HepG2 (cell line): ENCODE measurements at regions not wholly inside any gene's neighbourhood (a gene's known extent, or its start where the extent isn't known, plus 50 kb on each side); places are given as distances from the start of the nearest gene placed in this dataset.

Experiments used
- ATAC-seq: fragments of 200-7000 bp; cut with Tn5 transposase; 3 replicates; pipeline ENCODE4 v1.9.1; 2020; ENCODE audit warnings: mild to moderate bottlenecking, moderate library complexity
- BruUV-seq: library from RNA; stranded (reverse); fragments of 400-500 nt; replicated peaks from 2 replicates; lab custom pipeline; 2021; lab: Mats Ljungman, UMichigan
- CTCF ChIA-PET: fragments of 300-600 bp; formaldehyde crosslinking; extraction: SDS; loops from one replicate; lab custom pipeline; 2021; ENCODE audit warnings: low total read pairs, inconsistent platforms, low intra/inter-chr PET ratio; lab: Yijun Ruan, JAX
- POLR2A ChIA-PET: fragments of 350-600 bp; sonication (Branson Sonifier 250); formaldehyde crosslinking; loops from one replicate; lab custom pipeline; 2020; ENCODE audit warnings: antibody characterized with exemption, inconsistent platforms; lab: Yijun Ruan, JAX
- DNase-seq: peaks from one replicate; pipeline ENCODE4 v3.0.0-alpha.2; 2015; ENCODE audit warnings: low spot score
- FAIRE-seq: peaks from 3 replicates; lab custom pipeline; 2011; peaks lifted over from hg19 to GRCh38; lab: Jason Lieb, UNC
- H2AFZ ChIP-seq: one replicate; pipeline ENCODE4 v1.6.1; 2011; ENCODE audit warnings: low read length, inconsistent platforms
- H3K27ac ChIP-seq: fragments of 300-600 bp; 3 replicates; pipeline ENCODE4 v1.8.0; 2011; ENCODE audit warnings: mixed run types, mild to moderate bottlenecking, mixed read lengths, low read length, inconsistent platforms; ENCODE audit not compliant: insufficient read depth; ENCODE audit errors: extremely low read length
- H3K27me3 ChIP-seq, 2 experiments: fragments of 200-600 bp in 1 of 2; 2 replicates in 1 of 2; 3 replicates in 1 of 2; pipeline versions ENCODE4 v1.6.0 to v1.8.0; 2011; ENCODE audit warnings: low read length in 2 of 2, mild to moderate bottlenecking in 2 of 2, moderate library complexity in 2 of 2, inconsistent platforms in 1 of 2; ENCODE audit not compliant: insufficient read depth in 2 of 2, control insufficient read depth in 1 of 2
- H3K36me3 ChIP-seq, 2 experiments: fragments of 200-600 bp in 1 of 2; replicated peaks in 1 of 2; 2 replicates in 1 of 2; 3 replicates in 1 of 2; pipeline versions ENCODE4 v1.5.1 to v1.8.0; 2011; ENCODE audit warnings: low read length in 2 of 2, inconsistent platforms in 1 of 2; ENCODE audit not compliant: insufficient read depth in 2 of 2, control insufficient read depth in 1 of 2
- H3K4me1 ChIP-seq: 2 replicates; pipeline ENCODE4 v1.5.1; 2012; ENCODE audit warnings: low read length, inconsistent platforms; ENCODE audit not compliant: insufficient read depth
- H3K4me2 ChIP-seq: 2 replicates; pipeline ENCODE4 v1.6.0; 2011; ENCODE audit warnings: low read depth, low read length, inconsistent platforms
- H3K4me3 ChIP-seq, 3 experiments: fragments of 200-600 bp in 1 of 3; sonication (generic), shearing (Covaris generic) in 1 of 3; replicated peaks in 1 of 3; 2 replicates each; pipeline ENCODE4 v1.5.1; 2011 to 2016; ENCODE audit warnings: low read length in 3 of 3, inconsistent platforms in 2 of 3, low read depth in 2 of 3, mild to moderate bottlenecking in 2 of 3, control low read depth in 1 of 3, mixed read lengths in 1 of 3; ENCODE audit not compliant: insufficient read depth in 1 of 3
- H3K79me2 ChIP-seq: one replicate; pipeline ENCODE4 v1.6.1; 2011; ENCODE audit warnings: low read length, inconsistent platforms; ENCODE audit not compliant: insufficient read depth
- H3K9ac ChIP-seq: 2 replicates; pipeline ENCODE4 v1.6.0; 2011; ENCODE audit warnings: mild to moderate bottlenecking, low read depth, low read length, inconsistent platforms; ENCODE audit not compliant: insufficient read depth
- H3K9me3 ChIP-seq: 2 replicates; pipeline ENCODE4 v1.5.1; 2012; ENCODE audit warnings: mild to moderate bottlenecking, low read length
- H4K20me1 ChIP-seq: 2 replicates; pipeline ENCODE4 v1.6.0; 2011; ENCODE audit warnings: inconsistent platforms, mild to moderate bottlenecking, low read length, moderate library complexity; ENCODE audit not compliant: insufficient read depth
- CREB1 ChIP-seq, 2 experiments: fragments of 450-650 bp in 1 of 2; IDR thresholded peaks; 2 replicates each; pipeline ENCODE4 v1.6.1; 2016 to 2017; ENCODE audit warnings: control low read depth in 1 of 2, mild to moderate bottlenecking in 1 of 2, missing compliant biosample characterization in 1 of 2, missing genetic modification characterization in 1 of 2
- ELF1 ChIP-seq: sonication (generic); formaldehyde crosslinking; IDR thresholded peaks from 2 replicates; pipeline ENCODE4 v1.4.0; 2020; ENCODE audit warnings: missing genetic modification reagents
- EZH2 ChIP-seq: conservative IDR thresholded peaks from 2 replicates; pipeline ENCODE4 v1.6.1; 2012; ENCODE audit warnings: mild to moderate bottlenecking, low read depth, low read length, moderate library complexity
- GLI4 ChIP-seq: sonication (generic); formaldehyde crosslinking; IDR thresholded peaks from 2 replicates; pipeline ENCODE4 v1.5.1; 2020; ENCODE audit warnings: missing genetic modification reagents, mild to moderate bottlenecking, moderate library complexity, borderline replicate concordance
- MED1 ChIP-seq: sonication (generic); formaldehyde crosslinking; IDR thresholded peaks from 2 replicates; pipeline ENCODE4 v1.4.0; 2020; ENCODE audit warnings: missing genetic modification reagents
- SMAD1 ChIP-seq: sonication (generic); formaldehyde crosslinking; IDR thresholded peaks from 2 replicates; pipeline ENCODE4 v1.4.0; 2020; ENCODE audit warnings: missing genetic modification reagents, low read depth, mild to moderate bottlenecking, borderline replicate concordance
- TAF1 ChIP-seq: sonication (generic); formaldehyde crosslinking; IDR thresholded peaks from 2 replicates; pipeline ENCODE4 v1.4.0; 2020; ENCODE audit warnings: missing genetic modification reagents
- TEAD3 ChIP-seq: optimal IDR thresholded peaks from 2 replicates; pipeline ENCODE3; 2016; ENCODE audit warnings: borderline replicate concordance
- XRCC5 ChIP-seq: fragments of 200-400 bp; formaldehyde crosslinking; optimal IDR thresholded peaks from 2 replicates; pipeline ENCODE3; 2017; ENCODE audit warnings: mild to moderate bottlenecking, low read length
- ZBTB7B ChIP-seq: sonication (generic); formaldehyde crosslinking; IDR thresholded peaks from 2 replicates; pipeline ENCODE4 v1.4.0; 2020; ENCODE audit warnings: missing genetic modification reagents
- ZFP37 ChIP-seq: sonication (generic); formaldehyde crosslinking; IDR thresholded peaks from 2 replicates; pipeline ENCODE4 v1.4.0; 2020; ENCODE audit warnings: missing genetic modification reagents, borderline replicate concordance
- ZNF264 ChIP-seq: sonication (generic); formaldehyde crosslinking; IDR thresholded peaks from 2 replicates; pipeline ENCODE4 v1.4.0; 2020; ENCODE audit warnings: missing genetic modification reagents
- ZNF317 ChIP-seq: sonication (generic); formaldehyde crosslinking; IDR thresholded peaks from 2 replicates; pipeline ENCODE4 v1.5.0; 2020; ENCODE audit warnings: mild to moderate bottlenecking, missing genetic modification reagents
- ZNF510 ChIP-seq: sonication (generic); formaldehyde crosslinking; IDR thresholded peaks from 2 replicates; pipeline ENCODE4 v1.4.0; 2020; ENCODE audit warnings: low read depth, mild to moderate bottlenecking, missing genetic modification reagents
- ZNF550 ChIP-seq: sonication (generic); formaldehyde crosslinking; IDR thresholded peaks from 2 replicates; pipeline ENCODE4 v1.4.0; 2020; ENCODE audit warnings: mild to moderate bottlenecking, missing genetic modification reagents, borderline replicate concordance
- ZNF710 ChIP-seq: sonication (generic); formaldehyde crosslinking; IDR thresholded peaks from 2 replicates; pipeline ENCODE4 v1.5.0; 2020; ENCODE audit warnings: mild to moderate bottlenecking, missing genetic modification reagents, borderline replicate concordance
- WGBS: methylation state at CpG from one replicate; pipeline ENCODE4 v1.1.6; 2017; ENCODE audit warnings: low lambda C conversion rate; 5-methylcytosine and 5-hydroxymethylcytosine counted together
- in situ Hi-C: cut with HindIII; loops from 2 replicates; pipeline ENCODE4 v1.10.0; 2017; ENCODE audit warnings: low pct_unique_long_range_greater_than_20kb; ENCODE audit not compliant: extremely low pct_ligation_motif_present
- intact Hi-C: fragments of 100-400 bp; cut with micrococcal nuclease; formaldehyde crosslinking; loops from one replicate; pipeline ENCODE4 v1.10.0; 2022; ENCODE audit not compliant: unreplicated experiment
- TF ChIP-seq, protein P1 (sequence below): sonication (generic); formaldehyde crosslinking; IDR thresholded peaks from 2 replicates; pipeline ENCODE4 v1.5.1; 2020; ENCODE audit warnings: mild to moderate bottlenecking, moderate library complexity, missing genetic modification reagents
- TF ChIP-seq, protein P2 (sequence below): sonication (generic); formaldehyde crosslinking; conservative IDR thresholded peaks from 2 replicates; pipeline ENCODE4 v1.8.0; 2022; ENCODE audit warnings: mild to moderate bottlenecking, moderate library complexity, missing genetic modification reagents

DNA sequence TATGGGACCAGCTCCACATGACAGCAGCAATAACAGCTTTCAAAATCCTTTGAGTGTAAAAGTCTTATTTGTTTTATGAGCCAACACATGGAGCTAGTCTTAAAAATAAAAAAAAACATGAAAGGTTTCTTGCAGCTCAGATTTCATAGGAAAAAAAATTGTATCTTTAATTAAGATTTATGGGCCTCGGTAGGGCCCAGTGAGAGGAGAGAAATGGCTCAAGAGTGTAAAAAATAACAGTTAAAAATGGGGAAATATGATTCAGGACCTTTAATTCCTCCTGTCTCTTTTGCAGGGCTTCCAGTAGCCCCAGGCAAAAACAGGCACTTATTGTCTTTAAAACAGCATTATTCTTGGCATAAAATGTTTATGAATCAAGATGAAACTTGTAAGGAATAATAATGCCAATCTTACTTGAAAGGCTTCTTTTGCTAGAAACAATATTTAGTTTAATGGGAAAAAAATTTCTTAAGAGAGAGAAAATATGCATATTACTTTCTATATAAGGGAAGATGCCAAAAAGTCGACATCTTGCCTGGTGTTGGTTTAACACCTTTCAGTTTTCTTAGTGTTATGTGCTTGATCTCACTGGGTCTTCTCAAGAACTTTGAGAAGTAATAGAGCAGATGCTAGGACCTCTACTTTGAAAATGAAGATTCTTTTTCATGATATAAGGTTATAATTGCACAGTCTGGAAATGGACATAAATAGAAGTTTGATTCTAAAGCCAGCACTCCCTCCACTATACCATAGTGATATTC, 71.3 kb upstream of the SETBP1 start:
- Histone ChIP-seq H2AFZ (no peak overlapping the region), H3K4me1 (no peaks in the 10 kb centered on the region), H3K27me3 (no peaks in the 10 kb centered on the region), H3K9ac (no peak overlapping the region), H3K79me2 (no peaks in the 10 kb centered on the region), H3K4me2 (no peak overlapping the region), H4K20me1 (no peaks in the 10 kb centered on the region), H3K9me3 (peaks cover 3% of the 10 kb centered on the region; the same call in 1 of the 2 replicates), H3K36me3 (no peaks in the 10 kb centered on the region), H3K27ac (no peak overlapping the region), H3K4me3 (no peak overlapping the region)
- no TSS peak for BruUV-seq
- TF ChIP-seq ELF1 (CRISPR knock-in tag) (no peak), EZH2 (no peak), SMAD1 (CRISPR knock-in tag) (no peak), GLI4 (CRISPR knock-in tag) (no peak), MED1 (CRISPR knock-in tag) (no peak), ZNF550 (CRISPR knock-in tag) (no peak), TEAD3 (no peak), TAF1 (CRISPR knock-in tag) (no peak), ZNF264 (CRISPR knock-in tag) (no peak), XRCC5 (no peak), ZNF510 (no peak), ZNF317 (no peak), CREB1 (IDR thresholded peaks at IDR 0.05) (no peak), CREB1 (CRISPR knock-in tag; IDR thresholded peaks at IDR 0.05) (no peak), ZFP37 (CRISPR knock-in tag) (no peak), ZBTB7B (CRISPR knock-in tag) (no peak), ZNF710 (no peak)
- TF ChIP-seq, protein P1, sequence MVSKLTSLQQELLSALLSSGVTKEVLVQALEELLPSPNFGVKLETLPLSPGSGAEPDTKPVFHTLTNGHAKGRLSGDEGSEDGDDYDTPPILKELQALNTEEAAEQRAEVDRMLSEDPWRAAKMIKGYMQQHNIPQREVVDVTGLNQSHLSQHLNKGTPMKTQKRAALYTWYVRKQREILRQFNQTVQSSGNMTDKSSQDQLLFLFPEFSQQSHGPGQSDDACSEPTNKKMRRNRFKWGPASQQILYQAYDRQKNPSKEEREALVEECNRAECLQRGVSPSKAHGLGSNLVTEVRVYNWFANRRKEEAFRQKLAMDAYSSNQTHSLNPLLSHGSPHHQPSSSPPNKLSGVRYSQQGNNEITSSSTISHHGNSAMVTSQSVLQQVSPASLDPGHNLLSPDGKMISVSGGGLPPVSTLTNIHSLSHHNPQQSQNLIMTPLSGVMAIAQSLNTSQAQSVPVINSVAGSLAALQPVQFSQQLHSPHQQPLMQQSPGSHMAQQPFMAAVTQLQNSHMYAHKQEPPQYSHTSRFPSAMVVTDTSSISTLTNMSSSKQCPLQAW: no peak
- TF ChIP-seq, protein P2, sequence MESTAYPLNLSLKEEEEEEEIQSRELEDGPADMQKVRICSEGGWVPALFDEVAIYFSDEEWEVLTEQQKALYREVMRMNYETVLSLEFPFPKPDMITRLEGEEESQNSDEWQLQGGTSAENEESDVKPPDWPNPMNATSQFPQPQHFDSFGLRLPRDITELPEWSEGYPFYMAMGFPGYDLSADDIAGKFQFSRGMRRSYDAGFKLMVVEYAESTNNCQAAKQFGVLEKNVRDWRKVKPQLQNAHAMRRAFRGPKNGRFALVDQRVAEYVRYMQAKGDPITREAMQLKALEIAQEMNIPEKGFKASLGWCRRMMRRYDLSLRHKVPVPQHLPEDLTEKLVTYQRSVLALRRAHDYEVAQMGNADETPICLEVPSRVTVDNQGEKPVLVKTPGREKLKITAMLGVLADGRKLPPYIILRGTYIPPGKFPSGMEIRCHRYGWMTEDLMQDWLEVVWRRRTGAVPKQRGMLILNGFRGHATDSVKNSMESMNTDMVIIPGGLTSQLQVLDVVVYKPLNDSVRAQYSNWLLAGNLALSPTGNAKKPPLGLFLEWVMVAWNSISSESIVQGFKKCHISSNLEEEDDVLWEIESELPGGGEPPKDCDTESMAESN (CRISPR knock-in tag): no peak
- FAIRE-seq: no peak
- in situ Hi-C loops: no loop called here
- 1% methylated on average over 2 of the region's 2 CpGs for WGBS
- no peak for ATAC-seq
- CTCF ChIA-PET: no interaction called here
- no peak for DNase-seq
- intact Hi-C loops: no loop called here
- POLR2A ChIA-PET: no interaction called here
